DOHH2 (cell line): ENCODE measurements at regions not wholly inside any gene's neighbourhood (a gene's known extent, or its start where the extent isn't known, plus 50 kb on each side); places are given as distances from the start of the nearest gene placed in this dataset.

ENCODE experiments used
- H3F3A ChIP-seq: fragments of 200-600 bp; sonication (generic), shearing (Covaris generic); 2 replicates; pipeline ENCODE4 v1.6.0; 2016; ENCODE audit warnings: antibody characterized with exemption, mild to moderate bottlenecking; ENCODE audit not compliant: control insufficient read depth, insufficient read depth
- H3K27ac ChIP-seq: fragments of 200-600 bp; sonication (generic); 2 replicates; pipeline ENCODE4 v1.5.1; 2014; ENCODE audit warnings: low read depth, mild to moderate bottlenecking, low read length, moderate library complexity
- H3K27me3 ChIP-seq: fragments of 200-600 bp; sonication (generic); 2 replicates; pipeline ENCODE4 v1.6.1; 2014; ENCODE audit warnings: mild to moderate bottlenecking, low read length, mixed read lengths; ENCODE audit not compliant: control insufficient read depth
- H3K36me3 ChIP-seq: fragments of 200-600 bp; sonication (generic); 2 replicates; pipeline ENCODE4 v1.6.1; 2014; ENCODE audit warnings: mild to moderate bottlenecking, low read length, moderate library complexity, mixed read lengths; ENCODE audit not compliant: control insufficient read depth
- H3K4me1 ChIP-seq: fragments of 200-600 bp; sonication (generic); 2 replicates; pipeline ENCODE4 v1.6.1; 2014; ENCODE audit warnings: mild to moderate bottlenecking, low read length, mixed read lengths; ENCODE audit not compliant: control insufficient read depth
- H3K4me2 ChIP-seq: fragments of 200-600 bp; sonication (generic); 2 replicates; pipeline ENCODE4 v1.6.0; 2014; ENCODE audit warnings: mild to moderate bottlenecking, low read length, moderate library complexity
- H3K4me3 ChIP-seq: fragments of 200-600 bp; sonication (generic); 2 replicates; pipeline ENCODE4 v1.5.1; 2014; ENCODE audit warnings: mild to moderate bottlenecking, low read length, mixed read lengths
- H3K79me2 ChIP-seq: fragments of 200-600 bp; sonication (generic); 2 replicates; pipeline ENCODE4 v1.6.1; 2014; ENCODE audit warnings: mild to moderate bottlenecking, low read length, mixed read lengths; ENCODE audit not compliant: control insufficient read depth
- H3K9me2 ChIP-seq: fragments of 200-600 bp; sonication (generic); replicated peaks from 2 replicates; pipeline ENCODE4 v1.6.1; 2014; ENCODE audit warnings: mild to moderate bottlenecking, low read length, mixed read lengths; ENCODE audit not compliant: control insufficient read depth
- H3K9me3 ChIP-seq: fragments of 200-600 bp; sonication (generic); 2 replicates; pipeline ENCODE4 v1.6.1; 2014; ENCODE audit warnings: antibody characterized with exemption, low read length, mixed read lengths; ENCODE audit not compliant: control insufficient read depth, insufficient read depth
- H4K20me1 ChIP-seq: fragments of 200-600 bp; sonication (generic); 2 replicates; pipeline ENCODE4 v1.6.0; 2014; ENCODE audit warnings: low read depth, mild to moderate bottlenecking, antibody characterized with exemption, low read length, moderate library complexity; ENCODE audit not compliant: control insufficient read depth, insufficient read depth
- EZH2phosphoT487 ChIP-seq: fragments of 200-600 bp; sonication (generic); IDR thresholded peaks from 2 replicates; pipeline ENCODE4 v1.6.1; 2017; ENCODE audit warnings: borderline replicate concordance, mild to moderate bottlenecking, antibody characterized with exemption, low read length, moderate library complexity, mixed read lengths
- TF ChIP-seq, protein P1 (sequence below): fragments of 200-600 bp; sonication (generic); IDR thresholded peaks from one replicate; pipeline ENCODE4 v1.5.1; 2014; ENCODE audit warnings: antibody characterized with exemption, mild to moderate bottlenecking, low read depth, low read length; ENCODE audit not compliant: poor library complexity, severe bottlenecking

DNA sequence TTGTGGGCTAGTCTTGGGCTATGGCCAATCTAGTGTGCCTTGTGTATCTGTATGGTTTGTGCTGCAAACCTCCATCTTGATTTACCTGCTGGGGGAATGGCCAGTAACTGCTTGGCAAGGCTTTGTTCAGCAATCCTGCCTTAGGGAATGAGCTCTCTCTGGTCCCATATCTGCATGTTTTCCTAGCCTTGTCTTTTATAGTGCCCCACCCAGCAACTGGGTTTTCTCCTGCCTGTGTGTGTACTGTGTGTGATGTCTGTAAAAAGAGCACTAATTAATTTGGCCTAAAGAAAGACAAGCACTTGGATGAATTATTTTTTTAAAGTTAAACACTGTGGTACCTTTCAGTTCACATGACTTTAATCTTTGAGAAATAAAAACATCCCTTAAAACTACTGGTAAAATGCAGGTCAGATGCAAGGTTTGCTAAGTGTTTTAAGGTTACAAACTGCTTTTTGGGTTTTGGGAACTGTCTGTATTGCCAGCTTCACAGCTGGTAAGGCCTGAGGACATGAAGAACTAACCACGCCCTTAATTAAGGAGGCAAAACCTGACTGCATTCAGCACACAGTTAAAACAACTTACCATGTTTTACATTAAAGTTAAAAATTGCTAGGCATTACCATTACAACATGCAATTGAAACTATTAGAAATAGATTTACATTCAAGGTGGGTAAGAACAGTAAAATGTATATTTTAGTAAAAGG, 1169.2 kb downstream of the OTOL1 start:
- no peaks in the 10 kb centered on the region for H3K36me3 ChIP-seq
- no peaks in the 10 kb centered on the region for H4K20me1 ChIP-seq
- no peak overlapping the region for H3K27ac ChIP-seq
- no peaks in the 10 kb centered on the region for H3F3A ChIP-seq
- H3K27me3 ChIP-seq: no peaks in the 10 kb centered on the region
- H3K4me3 ChIP-seq: no peak overlapping the region
- H3K4me2 ChIP-seq: no peak overlapping the region
- no peak for TF ChIP-seq EZH2phosphoT487
- TF ChIP-seq, protein P1, sequence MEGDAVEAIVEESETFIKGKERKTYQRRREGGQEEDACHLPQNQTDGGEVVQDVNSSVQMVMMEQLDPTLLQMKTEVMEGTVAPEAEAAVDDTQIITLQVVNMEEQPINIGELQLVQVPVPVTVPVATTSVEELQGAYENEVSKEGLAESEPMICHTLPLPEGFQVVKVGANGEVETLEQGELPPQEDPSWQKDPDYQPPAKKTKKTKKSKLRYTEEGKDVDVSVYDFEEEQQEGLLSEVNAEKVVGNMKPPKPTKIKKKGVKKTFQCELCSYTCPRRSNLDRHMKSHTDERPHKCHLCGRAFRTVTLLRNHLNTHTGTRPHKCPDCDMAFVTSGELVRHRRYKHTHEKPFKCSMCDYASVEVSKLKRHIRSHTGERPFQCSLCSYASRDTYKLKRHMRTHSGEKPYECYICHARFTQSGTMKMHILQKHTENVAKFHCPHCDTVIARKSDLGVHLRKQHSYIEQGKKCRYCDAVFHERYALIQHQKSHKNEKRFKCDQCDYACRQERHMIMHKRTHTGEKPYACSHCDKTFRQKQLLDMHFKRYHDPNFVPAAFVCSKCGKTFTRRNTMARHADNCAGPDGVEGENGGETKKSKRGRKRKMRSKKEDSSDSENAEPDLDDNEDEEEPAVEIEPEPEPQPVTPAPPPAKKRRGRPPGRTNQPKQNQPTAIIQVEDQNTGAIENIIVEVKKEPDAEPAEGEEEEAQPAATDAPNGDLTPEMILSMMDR: no peak
- no peaks in the 10 kb centered on the region for H3K9me2 ChIP-seq
- H3K4me1 ChIP-seq: no peaks in the 10 kb centered on the region
- H3K9me3 ChIP-seq: no peaks in the 10 kb centered on the region
- H3K79me2 ChIP-seq: no peaks in the 10 kb centered on the region

GRCh38 chr3:162666835-162667234, 1170.2 kb downstream of the OTOL1 start:
- no peaks in the 10 kb centered on the region for H3K9me2 ChIP-seq
- H3K27ac ChIP-seq: no peak overlapping the region
- H3K4me1 ChIP-seq: no peaks in the 10 kb centered on the region
- no peaks in the 10 kb centered on the region for H3F3A ChIP-seq
- H3K27me3 ChIP-seq: no peaks in the 10 kb centered on the region
- H3K36me3 ChIP-seq: no peaks in the 10 kb centered on the region
- TF ChIP-seq, protein P1: no peak
- no peak for TF ChIP-seq EZH2phosphoT487
- no peak overlapping the region for H3K4me2 ChIP-seq
- H4K20me1 ChIP-seq: no peaks in the 10 kb centered on the region
- H3K79me2 ChIP-seq: no peaks in the 10 kb centered on the region
- H3K9me3 ChIP-seq: no peaks in the 10 kb centered on the region
- H3K4me3 ChIP-seq: no peak overlapping the region

GRCh38 chr3:162670181-162670580, 1173.6 kb downstream of the OTOL1 start:
- H3K4me2 ChIP-seq: no peak overlapping the region
- no peaks in the 10 kb centered on the region for H3K27me3 ChIP-seq
- H3K4me1 ChIP-seq: no peaks in the 10 kb centered on the region
- H3K27ac ChIP-seq: no peak overlapping the region
- no peaks in the 10 kb centered on the region for H3K36me3 ChIP-seq
- H3K79me2 ChIP-seq: no peaks in the 10 kb centered on the region
- no peaks in the 10 kb centered on the region for H4K20me1 ChIP-seq
- H3K9me3 ChIP-seq: no peaks in the 10 kb centered on the region
- no peaks in the 10 kb centered on the region for H3F3A ChIP-seq
- TF ChIP-seq, protein P1: no peak
- no peak for TF ChIP-seq EZH2phosphoT487
- no peak overlapping the region for H3K4me3 ChIP-seq
- no peaks in the 10 kb centered on the region for H3K9me2 ChIP-seq
